ENCODE measurements at regions not wholly inside any gene's neighbourhood (a gene's known extent, or its start where the extent isn't known, plus 50 kb on each side); places are given as distances from the start of the nearest gene placed in this dataset.

- DNase-seq, result no peak
These were observed 155.8 kb downstream of the TEX29 start for GRCh38 chr13:111476197-111476596.

DNA sequence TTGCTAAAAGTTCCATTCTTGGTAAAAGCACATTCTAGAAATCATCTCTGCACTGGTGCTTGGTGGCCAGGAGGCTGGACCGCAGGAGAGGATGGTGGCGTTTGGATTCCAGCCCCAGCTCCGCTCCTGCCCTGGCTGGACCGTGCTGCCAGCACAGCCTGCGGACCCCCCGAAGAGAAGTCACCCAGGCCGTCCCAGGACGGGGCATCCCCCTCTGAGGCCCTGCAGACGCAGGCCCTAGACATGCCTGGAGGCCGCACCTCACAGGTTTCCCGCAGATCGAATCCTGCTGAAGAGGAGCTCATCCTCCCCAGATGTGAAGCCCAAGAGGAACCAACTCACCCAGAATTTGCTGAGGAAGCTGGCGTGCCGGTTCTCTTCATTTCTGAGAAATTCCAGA, 159.0 kb downstream of the TEX29 start:
- DNase-seq, result no peak

DNA sequence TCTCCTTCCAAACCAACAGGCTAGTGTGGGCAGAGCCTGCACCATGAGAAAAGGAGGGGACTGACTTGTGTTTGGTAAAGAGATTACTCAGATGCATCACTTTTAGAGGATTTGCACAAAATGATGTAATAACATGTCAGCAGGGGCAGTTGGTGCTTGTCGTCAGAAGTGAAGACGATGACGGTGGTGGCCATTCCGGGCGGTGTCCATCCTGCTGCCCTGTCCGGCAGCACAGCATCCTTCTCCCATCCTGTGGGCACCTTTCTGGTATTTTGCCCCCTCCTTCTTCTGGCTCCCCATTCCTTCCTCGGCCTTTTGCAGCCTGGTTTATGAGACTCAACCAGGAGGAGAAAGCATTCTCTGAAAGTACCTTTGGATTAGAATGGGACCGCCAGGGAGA, 160.1 kb downstream of the TEX29 start:
- no peak for DNase-seq

- no peak for DNase-seq
These were observed 160.5 kb downstream of the TEX29 start for GRCh38 chr13:111480976-111481375.

- no peak for DNase-seq
These were observed 161.7 kb downstream of the TEX29 start for GRCh38 chr13:111482126-111482525.

DNA sequence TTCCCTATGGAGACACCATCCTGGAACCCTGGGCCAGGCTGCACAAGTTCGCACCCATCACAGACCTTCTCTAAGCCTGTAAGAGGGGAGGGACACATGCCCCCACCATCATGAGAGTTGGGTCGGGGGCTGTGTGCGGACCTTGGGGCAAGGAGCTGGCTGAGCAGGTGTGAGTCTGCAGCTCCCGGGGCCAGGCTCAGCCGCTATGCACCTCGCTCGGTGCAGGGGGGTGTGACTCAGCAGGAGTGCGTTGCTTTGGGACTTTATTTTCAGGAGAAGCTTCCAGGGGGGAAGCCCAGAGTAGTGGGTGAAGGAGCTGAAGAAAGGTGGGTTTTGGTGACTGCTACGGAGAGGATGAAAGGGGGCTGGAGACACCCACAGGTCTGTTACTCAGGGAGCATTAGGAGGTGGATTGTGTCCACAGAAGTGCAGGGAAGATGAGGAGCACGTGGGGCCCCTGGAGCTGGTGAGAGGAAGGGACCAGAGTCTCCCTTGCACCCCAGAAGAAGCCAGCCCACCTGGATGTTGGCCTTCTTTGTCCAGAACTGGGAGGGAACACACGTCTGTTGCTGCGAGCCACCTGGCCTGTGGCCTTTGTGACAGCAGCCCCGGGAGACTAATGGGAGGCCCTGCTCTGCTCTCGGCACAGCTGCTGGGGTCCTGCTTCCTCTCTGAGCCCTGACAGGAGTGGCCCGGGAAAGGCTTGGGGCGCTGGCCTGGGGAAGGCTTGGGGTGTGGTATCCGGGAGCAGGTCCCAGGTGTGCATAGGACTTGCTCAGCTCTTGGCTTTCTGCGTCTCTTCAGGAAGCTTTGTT, 162.6 kb downstream of the TEX29 start:
- DNase-seq, result no peak

DNA sequence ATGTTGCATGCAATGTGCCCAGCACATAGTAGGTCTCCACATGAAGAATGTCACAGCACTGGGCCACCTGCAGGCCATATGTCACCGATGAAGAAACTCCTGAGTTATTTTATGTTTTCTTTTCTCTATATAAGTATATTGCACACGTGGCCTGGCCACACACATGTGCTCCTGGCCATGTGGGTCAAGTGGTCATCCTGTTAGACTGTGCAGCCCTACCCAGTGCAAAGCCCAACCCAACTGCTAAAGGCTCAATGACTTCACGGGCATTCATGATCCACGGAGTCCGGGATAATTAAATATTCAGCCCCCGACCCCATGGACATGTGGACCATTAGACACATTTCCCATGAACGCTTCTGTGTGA, 163.2 kb downstream of the TEX29 start:
- no peak for DNase-seq

- no peak for DNase-seq
These were observed 163.9 kb downstream of the TEX29 start for GRCh38 chr13:111484141-111484925.

DNA sequence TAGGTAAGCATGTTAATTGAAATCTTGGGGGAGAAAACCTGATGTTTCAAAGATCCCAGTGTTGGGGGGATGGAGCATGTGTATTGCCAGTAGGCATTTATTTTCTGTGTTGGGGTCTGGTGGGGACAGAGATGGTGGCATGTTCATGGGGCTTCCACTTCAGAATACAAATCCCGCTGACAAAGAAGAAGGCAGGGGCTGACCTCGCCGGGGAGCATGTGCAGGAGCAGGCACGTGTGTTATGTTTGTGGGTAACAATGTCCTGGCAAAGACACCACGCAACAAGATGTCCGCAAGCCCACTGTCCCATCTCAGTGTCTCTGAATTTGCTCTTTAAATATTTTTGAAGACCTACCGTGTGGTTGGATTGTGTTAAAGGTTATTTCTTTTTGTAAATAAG, 164.5 kb downstream of the TEX29 start:
- DNase-seq, result no peak

- no peak for DNase-seq
These were observed 165.2 kb downstream of the TEX29 start for GRCh38 chr13:111485491-111486250.

DNA sequence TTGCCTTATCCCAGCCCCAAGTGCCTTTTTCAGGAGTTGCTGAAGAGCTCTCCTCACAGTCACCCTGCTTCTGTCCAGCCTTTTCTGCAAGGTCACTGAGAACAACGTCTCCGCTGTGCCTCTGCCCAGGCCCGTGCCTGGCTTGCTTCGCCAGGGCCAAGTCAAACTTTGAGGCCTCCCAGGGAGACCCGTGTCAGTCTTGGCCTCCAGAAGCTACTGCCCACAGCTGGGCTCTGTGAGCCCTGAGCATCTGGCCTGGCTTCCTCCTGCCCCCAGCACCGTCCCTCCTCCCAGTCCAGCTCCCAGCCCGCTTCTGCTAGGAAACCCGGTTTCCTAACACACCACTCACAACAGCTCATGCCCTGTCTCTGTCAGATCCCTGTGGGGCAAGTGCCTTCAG, 165.9 kb downstream of the TEX29 start:
- no peak for DNase-seq

DNA sequence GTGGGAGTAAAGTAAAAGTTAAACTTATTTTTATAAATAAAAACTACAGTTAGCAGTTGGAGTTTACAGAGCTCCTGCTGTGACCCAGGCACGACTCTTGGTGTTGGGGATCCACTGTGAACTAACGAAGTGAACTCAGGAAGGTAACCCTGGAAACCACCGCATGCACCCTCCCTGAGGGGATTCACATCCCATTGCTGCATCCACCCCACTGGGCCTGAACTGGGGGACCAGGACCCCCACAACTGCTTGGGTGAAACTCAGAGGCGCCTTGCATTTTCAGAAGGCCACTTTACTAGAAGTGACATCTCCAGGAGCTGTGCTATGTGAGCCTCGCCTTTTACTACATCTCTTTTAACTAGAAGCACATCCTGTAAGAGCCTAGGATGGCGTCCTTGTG, 166.4 kb downstream of the TEX29 start:
- DNase-seq, result no peak

GRCh38 chr13:111488486-111489132, 168.2 kb downstream of the TEX29 start:
- DNase-seq, result no peak

GRCh38 chr13:111489301-111489700, 168.9 kb downstream of the TEX29 start:
- DNase-seq, result no peak

GRCh38 chr13:111490611-111491010, 170.2 kb downstream of the TEX29 start:
- no peak for DNase-seq

- no peak for DNase-seq
These were observed 170.6 kb downstream of the TEX29 start for GRCh38 chr13:111491021-111491420.

DNA sequence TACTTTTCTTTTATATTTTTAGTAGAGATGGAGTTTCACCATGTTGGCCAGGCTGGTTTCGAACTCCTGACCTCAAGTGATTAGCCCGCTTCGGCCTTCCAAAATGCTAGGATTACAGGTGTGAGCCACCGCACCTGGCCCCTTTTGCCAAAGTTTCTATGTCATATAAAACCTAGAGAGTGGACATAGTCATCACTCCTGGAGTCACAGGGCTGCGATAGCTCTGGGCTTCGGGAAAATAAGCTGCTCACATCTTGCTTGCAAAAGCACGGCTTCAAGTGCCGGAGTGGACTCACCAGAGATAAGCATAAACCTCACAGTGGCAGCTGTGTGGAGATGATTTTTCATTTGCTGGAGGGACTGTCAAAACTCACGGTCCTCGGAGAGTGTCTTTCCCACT, 171.2 kb downstream of the TEX29 start:
- no peak for DNase-seq

DNA sequence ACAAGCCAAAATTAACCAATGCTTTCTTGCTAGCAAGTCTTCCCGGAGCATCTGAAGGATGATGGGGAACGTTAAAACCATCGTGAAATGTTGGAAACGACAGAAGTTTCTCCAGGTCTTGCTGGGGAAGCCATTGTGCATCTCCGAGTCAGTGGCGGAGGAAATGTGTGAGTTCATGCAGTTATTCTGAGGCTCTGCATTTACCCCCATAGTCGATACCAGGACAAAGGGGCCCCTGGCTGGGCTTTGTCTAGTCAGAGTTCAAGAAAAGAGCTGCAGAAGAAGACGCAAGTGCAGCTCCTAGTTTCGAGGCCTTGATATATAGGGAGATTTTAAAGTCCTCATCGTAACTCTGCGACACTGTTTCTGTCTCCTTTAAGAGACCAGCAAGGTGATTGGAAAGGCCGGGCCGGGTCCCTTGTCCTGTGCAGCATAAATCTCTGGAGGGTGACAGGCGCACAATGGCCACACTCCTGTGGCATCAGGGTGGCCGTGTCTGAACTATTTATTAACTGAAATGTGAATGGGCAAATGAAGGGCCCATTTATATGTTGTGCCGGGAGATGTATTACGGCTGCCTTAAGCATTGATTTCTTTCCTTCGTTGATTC, 172.0 kb downstream of the TEX29 start:
- DNase-seq, result no peak

- no peak for DNase-seq
These were observed 172.5 kb downstream of the TEX29 start for GRCh38 chr13:111492958-111493357.

DNA sequence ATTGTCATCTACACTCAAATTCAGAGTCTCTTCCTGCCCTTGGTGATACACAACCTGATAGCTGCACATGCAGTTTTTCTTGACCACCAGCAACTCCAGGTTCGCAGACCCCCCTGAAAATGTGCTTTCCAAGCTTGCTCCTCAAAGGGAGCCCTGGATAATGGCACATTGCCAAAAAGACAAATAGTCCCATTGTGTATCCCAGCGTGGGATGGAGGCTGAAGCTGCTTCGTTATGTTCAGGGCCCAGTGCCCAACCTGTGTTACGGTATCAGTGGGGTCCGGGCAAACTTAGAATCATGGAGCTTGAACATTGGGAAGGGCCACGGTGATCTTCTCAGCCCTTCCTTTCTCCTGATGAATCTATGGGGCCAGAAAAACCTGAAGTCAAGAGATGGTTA, 173.0 kb downstream of the TEX29 start:
- DNase-seq, result no peak

- DNase-seq, result no peak
These were observed 174.2 kb downstream of the TEX29 start for GRCh38 chr13:111494641-111495040.
